RWPE2 (cell line): ENCODE measurements at regions not wholly inside any gene's neighbourhood (a gene's known extent, or its start where the extent isn't known, plus 50 kb on each side); places are given as distances from the start of the nearest gene placed in this dataset.

Source experiments
- ATAC-seq: fragments of 200-7000 bp; cut with Tn5 transposase; 3 replicates; pipeline ENCODE4 v1.9.1; 2021; ENCODE audit warnings: low read depth
- DNase-seq: peaks from one replicate; pipeline ENCODE4 v3.0.0-alpha.2; 2020; ENCODE audit warnings: low spot score
- H3K27ac ChIP-seq: fragments of 450-650 bp; 2 replicates; pipeline ENCODE4 v1.5.1; 2017; ENCODE audit warnings: mild to moderate bottlenecking; ENCODE audit not compliant: poor library complexity, severe bottlenecking
- H3K27me3 ChIP-seq: fragments of 250-450 bp; sonication (Bioruptor Pico); 2 replicates; pipeline ENCODE4 v1.5.1; 2021; ENCODE audit warnings: mild to moderate bottlenecking, moderate library complexity; ENCODE audit not compliant: insufficient read depth, poor library complexity, severe bottlenecking
- H3K36me3 ChIP-seq: fragments of 250-450 bp; sonication (Bioruptor Pico); 2 replicates; pipeline ENCODE4 v1.5.1; 2020; ENCODE audit warnings: low read depth, mild to moderate bottlenecking, moderate library complexity
- H3K4me1 ChIP-seq: fragments of 250-450 bp; sonication (Bioruptor Pico); 2 replicates; pipeline ENCODE4 v1.5.1; 2021; ENCODE audit warnings: mild to moderate bottlenecking, moderate library complexity; ENCODE audit not compliant: insufficient read depth, poor library complexity, severe bottlenecking
- H3K4me3 ChIP-seq: fragments of 250-450 bp; sonication (Bioruptor Pico); 2 replicates; pipeline ENCODE4 v1.5.1; 2021; ENCODE audit warnings: mild to moderate bottlenecking, moderate library complexity; ENCODE audit not compliant: severe bottlenecking
- H3K9me3 ChIP-seq: fragments of 250-450 bp; sonication (Bioruptor Pico); 2 replicates; pipeline ENCODE4 v1.5.1; 2021; ENCODE audit warnings: mild to moderate bottlenecking, moderate library complexity; ENCODE audit not compliant: severe bottlenecking
- CTCF ChIP-seq: fragments of 450-650 bp; IDR thresholded peaks from one replicate; pipeline ENCODE4 v1.5.1; 2017; ENCODE audit warnings: mild to moderate bottlenecking, moderate library complexity; ENCODE audit not compliant: poor library complexity, severe bottlenecking

GRCh38 chr16:62678796-62679195, 642.6 kb upstream of the CDH8 start:
- Histone ChIP-seq H3K9me3 (peaks cover 3% of the 10 kb centered on the region), H3K27me3 (no peaks in the 10 kb centered on the region), H3K4me1 (no peaks in the 10 kb centered on the region), H3K4me3 (no peak overlapping the region), H3K36me3 (no peaks in the 10 kb centered on the region), H3K27ac (no peak overlapping the region)
- TF ChIP-seq CTCF = no peak
- no peak for DNase-seq
- ATAC-seq = no peak

- Histone ChIP-seq H3K4me3 (no peak overlapping the region), H3K4me1 (no peaks in the 10 kb centered on the region), H3K27me3 (no peaks in the 10 kb centered on the region), H3K9me3 (peaks cover 3% of the 10 kb centered on the region), H3K36me3 (no peaks in the 10 kb centered on the region), H3K27ac (no peak overlapping the region)
- DNase-seq (no peak), ATAC-seq (no peak)
- TF ChIP-seq CTCF = no peak
Measured at GRCh38 chr16:62676306-62676705, 640.1 kb upstream of the CDH8 start.

GRCh38 chr16:62665269-62665668, 629.0 kb upstream of the CDH8 start:
- Histone ChIP-seq H3K27ac (no peak overlapping the region), H3K4me1 (no peaks in the 10 kb centered on the region), H3K4me3 (no peak overlapping the region), H3K27me3 (peaks cover 3% of the 10 kb centered on the region), H3K36me3 (no peaks in the 10 kb centered on the region), H3K9me3 (no peaks in the 10 kb centered on the region)
- no peak for ATAC-seq
- TF ChIP-seq CTCF = no peak
- DNase-seq = no peak

GRCh38 chr16:62664566-62664965, 628.3 kb upstream of the CDH8 start:
- DNase-seq (no peak), ATAC-seq (no peak)
- H3K27me3 ChIP-seq = peaks cover 3% of the 10 kb centered on the region
- TF ChIP-seq CTCF = no peak
- H3K9me3 ChIP-seq = no peaks in the 10 kb centered on the region
- no peaks in the 10 kb centered on the region for H3K36me3 ChIP-seq
- H3K4me1 ChIP-seq = no peaks in the 10 kb centered on the region
- no peak overlapping the region for H3K4me3 ChIP-seq
- H3K27ac ChIP-seq = no peak overlapping the region

- ATAC-seq (no peak), DNase-seq (no peak)
- no peak for TF ChIP-seq CTCF
- H3K4me1 ChIP-seq = no peaks in the 10 kb centered on the region
- peaks cover 3% of the 10 kb centered on the region for H3K27me3 ChIP-seq
- no peaks in the 10 kb centered on the region for H3K36me3 ChIP-seq
- no peak overlapping the region for H3K4me3 ChIP-seq
- no peaks in the 10 kb centered on the region for H3K9me3 ChIP-seq
- H3K27ac ChIP-seq = no peak overlapping the region
Measured at GRCh38 chr16:62661435-62661834, 625.2 kb upstream of the CDH8 start.
